ENCODE measurements at regions not wholly inside any gene's neighbourhood (a gene's known extent, or its start where the extent isn't known, plus 50 kb on each side); places are given as distances from the start of the nearest gene placed in this dataset.

DNA sequence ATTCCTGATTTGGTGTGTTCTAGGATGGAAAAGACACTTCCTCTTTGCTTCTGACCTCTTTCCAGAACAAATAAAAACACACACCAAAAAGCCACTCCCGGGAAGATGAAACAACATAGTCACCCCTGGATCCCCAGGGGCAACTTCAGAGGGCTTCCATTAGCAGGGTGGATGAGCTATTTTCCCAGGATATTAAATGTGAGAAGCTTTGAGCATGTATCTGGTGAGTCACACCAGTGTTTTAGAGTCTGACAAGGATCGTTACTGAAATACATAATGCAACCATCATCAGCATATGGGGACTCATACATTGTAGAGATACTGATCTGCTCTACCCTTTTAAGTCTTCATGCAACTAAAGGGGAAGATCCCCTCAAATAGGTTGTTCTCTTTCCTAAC lies 115.5 kb upstream of the ZNF438 start:
- peaks cover 6% of the 10 kb centered on the region for H3K79me1 ChIP-seq (ENCODE audit: low read length)
- H4K8ac ChIP-seq (ENCODE audit: low read depth, low read length), result no peak overlapping the region
- peaks cover 1% of the 10 kb centered on the region for H3K9me3 ChIP-seq (ENCODE audit: insufficient read depth, low read depth, low read length)
- no peak overlapping the region for H3K18ac ChIP-seq (ENCODE audit: low read length)
- H2AFZ ChIP-seq (ENCODE audit: insufficient read depth, low read length, poor library complexity), result no peak overlapping the region
- H4K12ac ChIP-seq (ENCODE audit: low read depth, low read length), result no peak overlapping the region
- no peak overlapping the region for H3K23ac ChIP-seq (ENCODE audit: low read length)
- H3K27ac ChIP-seq (ENCODE audit: low read depth, low read length), result peak overlapping the region; percentile 82
- no peaks in the 10 kb centered on the region for H3K79me2 ChIP-seq (ENCODE audit: control insufficient read depth, insufficient read depth, low read length, poor library complexity)
- H2BK12ac ChIP-seq (ENCODE audit: low read length), result no peak overlapping the region
- H3K36me3 ChIP-seq (ENCODE audit: control insufficient read depth in 1 of 2, insufficient read depth in 2 of 2, low read length in 2 of 2), result no peaks in the 10 kb centered on the region
- no peak overlapping the region for H2BK5ac ChIP-seq (ENCODE audit: low read depth, low read length, poor library complexity)
- H3K9ac ChIP-seq (ENCODE audit: low read length), result no peak overlapping the region
- no peak overlapping the region for H3K4me2 ChIP-seq (ENCODE audit: low read length)
- H3K14ac ChIP-seq (ENCODE audit: low read length), result no peak overlapping the region
- no CpG with 5 or more reads among the region's 2 CpGs for WGBS (ENCODE audit: extremely low coverage, insufficient coverage, insufficient read length)
- H2AK5ac ChIP-seq (ENCODE audit: low read length), result no peak overlapping the region
- no peak overlapping the region for H2BK120ac ChIP-seq (ENCODE audit: insufficient read depth, low read length, poor library complexity)
- no peak for DNase-seq
- H3K27me3 ChIP-seq (ENCODE audit: insufficient read depth, low read length), result no peaks in the 10 kb centered on the region
- H3K4me1 ChIP-seq (ENCODE audit: control insufficient read depth in 1 of 2, insufficient read depth in 2 of 2, low read length in 2 of 2), result peaks cover 10 to 16% of the 10 kb centered on the region in 2 experiments
- H3K4me3 ChIP-seq (ENCODE audit: low read depth, low read length), result no peak overlapping the region
- H3K4ac ChIP-seq (ENCODE audit: low read depth, low read length), result no peak overlapping the region
- H4K91ac ChIP-seq (ENCODE audit: low read depth, low read length), result no peak overlapping the region

DNA sequence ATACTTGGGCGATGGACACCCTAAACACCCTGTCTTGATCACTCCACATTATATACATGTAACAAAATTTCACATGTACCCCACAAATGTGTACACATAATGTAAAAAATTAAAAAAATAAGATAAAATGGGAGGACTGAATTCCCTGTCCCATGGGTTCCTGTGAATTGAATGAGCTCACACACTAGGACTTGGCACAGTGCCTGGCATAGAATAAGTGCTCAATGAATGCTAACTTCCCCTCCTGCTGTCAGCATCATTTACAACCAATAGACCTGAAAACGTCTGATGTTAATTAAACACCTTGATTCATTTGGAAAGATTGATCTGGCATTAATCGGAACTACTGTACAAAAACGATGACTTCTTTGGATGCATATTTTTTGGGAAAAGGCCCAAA lies 117.3 kb upstream of the ZNF438 start:
- H2AK5ac ChIP-seq (ENCODE audit: low read length), result no peak overlapping the region
- no peak overlapping the region for H3K4me3 ChIP-seq (ENCODE audit: low read depth, low read length)
- no CpG with 5 or more reads among the region's 4 CpGs for WGBS (ENCODE audit: extremely low coverage, insufficient coverage, insufficient read length)
- no peak for DNase-seq
- H3K27ac ChIP-seq (ENCODE audit: low read depth, low read length), result no peak overlapping the region
- H3K9ac ChIP-seq (ENCODE audit: low read length), result no peak overlapping the region
- H3K18ac ChIP-seq (ENCODE audit: low read length), result no peak overlapping the region
- no peak overlapping the region for H3K23ac ChIP-seq (ENCODE audit: low read length)
- H3K4me2 ChIP-seq (ENCODE audit: low read length), result no peak overlapping the region
- H2AFZ ChIP-seq (ENCODE audit: insufficient read depth, low read length, poor library complexity), result no peak overlapping the region
- peaks cover 6% of the 10 kb centered on the region for H3K79me1 ChIP-seq (ENCODE audit: low read length)
- no peaks in the 10 kb centered on the region for H3K36me3 ChIP-seq (ENCODE audit: control insufficient read depth in 1 of 2, insufficient read depth in 2 of 2, low read length in 2 of 2)
- H2BK120ac ChIP-seq (ENCODE audit: insufficient read depth, low read length, poor library complexity), result no peak overlapping the region
- H3K4ac ChIP-seq (ENCODE audit: low read depth, low read length), result no peak overlapping the region
- H3K4me1 ChIP-seq (ENCODE audit: control insufficient read depth in 1 of 2, insufficient read depth in 2 of 2, low read length in 2 of 2), result peaks cover 10 to 16% of the 10 kb centered on the region in 2 experiments
- no peaks in the 10 kb centered on the region for H3K27me3 ChIP-seq (ENCODE audit: insufficient read depth, low read length)
- H2BK5ac ChIP-seq (ENCODE audit: low read depth, low read length, poor library complexity), result no peak overlapping the region
- no peak overlapping the region for H4K91ac ChIP-seq (ENCODE audit: low read depth, low read length)
- no peak overlapping the region for H3K14ac ChIP-seq (ENCODE audit: low read length)
- no peak overlapping the region for H4K12ac ChIP-seq (ENCODE audit: low read depth, low read length)
- H4K8ac ChIP-seq (ENCODE audit: low read depth, low read length), result no peak overlapping the region
- peaks cover 1% of the 10 kb centered on the region for H3K9me3 ChIP-seq (ENCODE audit: insufficient read depth, low read depth, low read length)
- no peaks in the 10 kb centered on the region for H3K79me2 ChIP-seq (ENCODE audit: control insufficient read depth, insufficient read depth, low read length, poor library complexity)
- no peak overlapping the region for H2BK12ac ChIP-seq (ENCODE audit: low read length)

DNA sequence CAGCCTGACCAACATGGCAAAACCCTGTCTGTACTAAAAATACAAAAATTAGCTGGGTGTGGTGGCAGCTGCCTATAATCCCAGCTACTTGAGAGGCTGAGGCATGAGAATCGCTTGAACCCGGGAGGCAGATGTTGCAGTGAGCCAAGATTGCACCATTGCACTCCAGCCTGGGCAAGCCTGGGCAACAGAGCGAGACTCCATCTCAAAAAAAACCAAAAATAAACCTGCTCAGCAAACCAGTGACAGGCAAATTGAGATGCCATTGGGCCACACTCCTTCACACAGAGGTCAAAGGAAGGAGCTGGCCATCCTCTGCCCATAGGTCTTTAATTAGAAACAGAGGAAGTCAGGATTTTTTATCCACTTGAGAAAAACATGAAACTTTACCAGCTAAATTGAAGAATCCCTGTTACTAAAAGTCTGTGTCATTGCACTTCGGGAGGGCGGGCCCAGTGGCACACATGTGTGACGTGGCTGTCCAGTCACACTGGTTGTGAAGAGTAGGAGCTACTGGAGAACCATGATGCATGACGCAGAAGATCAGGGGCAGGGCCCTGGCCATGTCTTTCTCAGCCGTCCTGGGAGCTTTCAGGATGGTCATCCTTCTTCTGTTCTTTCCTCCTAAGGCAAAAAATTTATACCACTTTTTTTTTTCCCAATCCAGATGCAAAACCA lies 118.3 kb upstream of the ZNF438 start:
- Histone ChIP-seq H2BK120ac (ENCODE audit: insufficient read depth, low read length, poor library complexity) (no peak overlapping the region), H3K4me1 (ENCODE audit: control insufficient read depth in 1 of 2, insufficient read depth in 2 of 2, low read length in 2 of 2) (peaks cover 10 to 16% of the 10 kb centered on the region in 2 experiments), H2AFZ (ENCODE audit: insufficient read depth, low read length, poor library complexity) (no peak overlapping the region), H2BK5ac (ENCODE audit: low read depth, low read length, poor library complexity) (no peak overlapping the region), H3K27ac (ENCODE audit: low read depth, low read length) (no peak overlapping the region), H3K14ac (ENCODE audit: low read length) (no peak overlapping the region), H3K4ac (ENCODE audit: low read depth, low read length) (no peak overlapping the region), H3K79me1 (ENCODE audit: low read length) (peaks cover 6% of the 10 kb centered on the region), H3K9me3 (ENCODE audit: insufficient read depth, low read depth, low read length) (no peaks in the 10 kb centered on the region), H3K4me3 (ENCODE audit: low read depth, low read length) (peak overlapping the region; percentile 3), H3K27me3 (ENCODE audit: insufficient read depth, low read length) (no peaks in the 10 kb centered on the region), H4K12ac (ENCODE audit: low read depth, low read length) (no peak overlapping the region), H3K79me2 (ENCODE audit: control insufficient read depth, insufficient read depth, low read length, poor library complexity) (no peaks in the 10 kb centered on the region), H3K36me3 (ENCODE audit: control insufficient read depth in 1 of 2, insufficient read depth in 2 of 2, low read length in 2 of 2) (no peaks in the 10 kb centered on the region), H2AK5ac (ENCODE audit: low read length) (no peak overlapping the region), H2BK12ac (ENCODE audit: low read length) (no peak overlapping the region), H3K4me2 (ENCODE audit: low read length) (no peak overlapping the region), H3K9ac (ENCODE audit: low read length) (no peak overlapping the region), H3K23ac (ENCODE audit: low read length) (no peak overlapping the region), H4K8ac (ENCODE audit: low read depth, low read length) (no peak overlapping the region), H4K91ac (ENCODE audit: low read depth, low read length) (no peak overlapping the region), H3K18ac (ENCODE audit: low read length) (no peak overlapping the region)
- no CpG with 5 or more reads among the region's 8 CpGs for WGBS (ENCODE audit: extremely low coverage, insufficient coverage, insufficient read length)
- no peak for DNase-seq

DNA sequence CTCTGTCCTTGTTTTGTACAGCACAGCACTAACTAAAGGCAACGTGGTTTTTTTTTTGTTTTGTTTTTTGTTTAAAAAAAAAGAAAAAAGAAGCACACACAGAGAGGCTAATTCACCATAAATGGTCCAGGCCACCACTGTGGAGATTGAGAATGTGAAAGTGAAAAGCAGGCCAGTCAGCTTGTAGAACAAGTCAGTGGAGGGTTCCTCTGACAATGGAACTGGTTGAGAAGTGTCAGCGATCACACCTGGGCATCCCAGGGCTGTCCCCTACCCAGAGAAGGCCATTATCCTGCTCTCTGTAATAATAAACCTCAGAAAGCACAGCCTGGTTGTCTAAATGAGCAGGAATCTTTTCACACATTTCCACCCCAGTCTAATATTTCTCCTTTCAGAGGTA lies 119.6 kb upstream of the ZNF438 start:
- H2AK5ac ChIP-seq (ENCODE audit: low read length), result no peak overlapping the region
- H3K9me3 ChIP-seq (ENCODE audit: insufficient read depth, low read depth, low read length), result no peaks in the 10 kb centered on the region
- WGBS (ENCODE audit: extremely low coverage, insufficient coverage, insufficient read length), result no CpG with 5 or more reads among the region's 2 CpGs
- H4K91ac ChIP-seq (ENCODE audit: low read depth, low read length), result no peak overlapping the region
- H3K18ac ChIP-seq (ENCODE audit: low read length), result no peak overlapping the region
- H3K23ac ChIP-seq (ENCODE audit: low read length), result no peak overlapping the region
- H3K9ac ChIP-seq (ENCODE audit: low read length), result no peak overlapping the region
- H3K14ac ChIP-seq (ENCODE audit: low read length), result no peak overlapping the region
- no peak overlapping the region for H3K4me3 ChIP-seq (ENCODE audit: low read depth, low read length)
- H3K4ac ChIP-seq (ENCODE audit: low read depth, low read length), result no peak overlapping the region
- DNase-seq, result no peak
- H2BK5ac ChIP-seq (ENCODE audit: low read depth, low read length, poor library complexity), result no peak overlapping the region
- H2BK120ac ChIP-seq (ENCODE audit: insufficient read depth, low read length, poor library complexity), result no peak overlapping the region
- H3K4me2 ChIP-seq (ENCODE audit: low read length), result no peak overlapping the region
- no peaks in the 10 kb centered on the region for H3K79me2 ChIP-seq (ENCODE audit: control insufficient read depth, insufficient read depth, low read length, poor library complexity)
- H4K12ac ChIP-seq (ENCODE audit: low read depth, low read length), result no peak overlapping the region
- peaks cover 4 to 9% of the 10 kb centered on the region in 2 experiments for H3K4me1 ChIP-seq (ENCODE audit: control insufficient read depth in 1 of 2, insufficient read depth in 2 of 2, low read length in 2 of 2)
- no peak overlapping the region for H2BK12ac ChIP-seq (ENCODE audit: low read length)
- H3K27ac ChIP-seq (ENCODE audit: low read depth, low read length), result no peak overlapping the region
- no peak overlapping the region for H2AFZ ChIP-seq (ENCODE audit: insufficient read depth, low read length, poor library complexity)
- no peak overlapping the region for H4K8ac ChIP-seq (ENCODE audit: low read depth, low read length)
- peaks cover 3% of the 10 kb centered on the region for H3K79me1 ChIP-seq (ENCODE audit: low read length)
- no peaks in the 10 kb centered on the region for H3K27me3 ChIP-seq (ENCODE audit: insufficient read depth, low read length)
- no peaks in the 10 kb centered on the region for H3K36me3 ChIP-seq (ENCODE audit: control insufficient read depth in 1 of 2, insufficient read depth in 2 of 2, low read length in 2 of 2)
